T-cell (primary cell): ENCODE measurements at regions not wholly inside any gene's neighbourhood (a gene's known extent, or its start where the extent isn't known, plus 50 kb on each side); places are given as distances from the start of the nearest gene placed in this dataset.

Source experiments
- ATAC-seq, 4 experiments: fragments of 200-7000 bp in 3 of 4; fragments of 150-1000 bp in 1 of 4; cut with Tn5 transposase; replicated peaks in 1 of 4; 1 replicate in 3 of 4; 2 replicates in 1 of 4; pipeline ENCODE4 v1.10.0; 2021; ENCODE audit warnings: moderate library complexity in 3 of 4, mild to moderate bottlenecking in 2 of 4, moderate number of reproducible peaks in 1 of 4
- CTCF ChIA-PET, 2 donors: fragments of 300-600 bp; sonication (Branson Sonifier 250); formaldehyde crosslinking; loops; one replicate each; lab custom pipeline; 2022; ENCODE audit warnings: antibody characterized with exemption in 2 of 2; lab: Charles Lee
- POLR2A ChIA-PET, 2 donors: fragments of 300-600 bp; sonication (Branson Sonifier 250); formaldehyde crosslinking; loops; one replicate each; lab custom pipeline; 2022; ENCODE audit warnings: antibody characterized with exemption in 2 of 2; lab: Charles Lee
- DNase-seq, 35 experiments: peaks; one replicate each; pipeline versions ENCODE4 v3.0.0 to v3.0.0-alpha.2; 2013 to 2023
- H3K27ac ChIP-seq: one replicate; pipeline ENCODE4 v1.5.1; 2013; ENCODE audit warnings: low read length
- H3K27me3 ChIP-seq, 2 experiments: replicated peaks in 1 of 2; 1 replicate in 1 of 2; 2 replicates in 1 of 2; pipeline versions ENCODE4 v1.6.1 to v1.7.0; 2013; ENCODE audit warnings: low read length in 1 of 2, mixed read lengths in 1 of 2; ENCODE audit not compliant: control insufficient read depth in 2 of 2, insufficient read depth in 2 of 2; ENCODE audit errors: extremely low read depth in 1 of 2
- H3K36me3 ChIP-seq, 2 donors: 1 replicate in 1 of 2; 2 replicates in 1 of 2; pipeline versions ENCODE4 v1.6.1 to v1.7.0; 2013; ENCODE audit warnings: low read length in 1 of 2; ENCODE audit not compliant: control insufficient read depth in 2 of 2, insufficient read depth in 1 of 2; ENCODE audit errors: extremely low read depth in 1 of 2
- H3K4me1 ChIP-seq, 2 experiments: 1 replicate in 1 of 2; 2 replicates in 1 of 2; pipeline versions ENCODE4 v1.6.1 to v1.7.0; 2013; ENCODE audit warnings: low read length in 2 of 2, mixed read lengths in 1 of 2; ENCODE audit not compliant: insufficient read depth in 2 of 2, control insufficient read depth in 1 of 2; ENCODE audit errors: extremely low read depth in 1 of 2
- H3K4me3 ChIP-seq, 2 donors: 1 replicate in 1 of 2; 2 replicates in 1 of 2; pipeline versions ENCODE4 v1.5.1 to v1.7.0; 2013; ENCODE audit warnings: mild to moderate bottlenecking in 2 of 2, low read length in 1 of 2, moderate library complexity in 1 of 2; ENCODE audit not compliant: control insufficient read depth in 1 of 2; ENCODE audit errors: extremely low read depth in 1 of 2
- H3K9me3 ChIP-seq: 2 replicates; pipeline ENCODE4 v1.7.0; 2013
- H3K27ac Mint-ChIP-seq, 2 donors: one replicate each; pipeline ENCODE4 v1.8.0; 2020 to 2021; ENCODE audit warnings: mild to moderate bottlenecking in 2 of 2, mixed read lengths in 2 of 2
- H3K27me3 Mint-ChIP-seq, 2 donors: one replicate each; pipeline ENCODE4 v1.8.0; 2021 to 2022; ENCODE audit warnings: mixed read lengths in 2 of 2
- H3K36me3 Mint-ChIP-seq: one replicate; pipeline ENCODE4 v1.8.0; 2021; ENCODE audit warnings: mixed read lengths
- H3K4me1 Mint-ChIP-seq, 3 donors: one replicate each; pipeline ENCODE4 v1.8.0; 2020 to 2022; ENCODE audit warnings: mixed read lengths in 3 of 3, mild to moderate bottlenecking in 1 of 3
- H3K4me3 Mint-ChIP-seq, 3 donors: one replicate each; pipeline ENCODE4 v1.8.0; 2020 to 2022; ENCODE audit warnings: mild to moderate bottlenecking in 3 of 3, mixed read lengths in 3 of 3, moderate library complexity in 3 of 3
- H3K9me3 Mint-ChIP-seq, 3 donors: one replicate each; pipeline ENCODE4 v1.8.0; 2020 to 2022; ENCODE audit warnings: mixed read lengths in 3 of 3
- WGBS: methylation state at CpG from one replicate; pipeline ENCODE4 v1.1.5; 2013; ENCODE audit warnings: missing lambda C conversion rate; ENCODE audit not compliant: insufficient coverage; 5-methylcytosine and 5-hydroxymethylcytosine counted together

- H3K4me1 Mint-ChIP-seq, result no peaks in the 10 kb centered on the region
- no peaks in the 10 kb centered on the region for H3K36me3 Mint-ChIP-seq
- no peak overlapping the region for H3K27ac Mint-ChIP-seq
- peaks cover 17 to 33% (median 20%) of the 10 kb centered on the region in 3 donors for H3K9me3 Mint-ChIP-seq
- Histone ChIP-seq H3K27me3 (no peaks in the 10 kb centered on the region), H3K27ac (no peak overlapping the region), H3K36me3 (no peaks in the 10 kb centered on the region), H3K4me1 (no peaks in the 10 kb centered on the region), H3K4me3 (no peak overlapping the region), H3K9me3 (no peaks in the 10 kb centered on the region)
- 67% methylated on average over 1 of the region's 4 CpGs for WGBS
- H3K27me3 Mint-ChIP-seq, result no peaks in the 10 kb centered on the region
- H3K4me3 Mint-ChIP-seq, result no peak overlapping the region
- ATAC-seq (no peak), DNase-seq (no peak)
- ChIA-PET POLR2A (no interaction called here), CTCF (no interaction called here)
These were observed 1078.1 kb upstream of the IGFBP7 start for GRCh38 chr4:58188316-58188715.

- Histone ChIP-seq H3K4me1 (no peaks in the 10 kb centered on the region), H3K27me3 (no peaks in the 10 kb centered on the region), H3K27ac (no peak overlapping the region), H3K36me3 (no peaks in the 10 kb centered on the region), H3K4me3 (no peak overlapping the region), H3K9me3 (no peaks in the 10 kb centered on the region)
- ChIA-PET POLR2A (no interaction called here), CTCF (no interaction called here)
- Mint-ChIP-seq H3K4me1 (no peaks in the 10 kb centered on the region), H3K27me3 (no peaks in the 10 kb centered on the region), H3K27ac (no peak overlapping the region), H3K9me3 (peaks cover 15 to 18% (median 17%) of the 10 kb centered on the region in 3 donors), H3K4me3 (no peak overlapping the region), H3K36me3 (no peaks in the 10 kb centered on the region)
- no peak for ATAC-seq
- no peak for DNase-seq
- 74% methylated on average over 2 of the region's 2 CpGs for WGBS
These were observed 1064.8 kb upstream of the IGFBP7 start for GRCh38 chr4:58175024-58175423.

- ATAC-seq (no peak), DNase-seq (no peak)
- no peaks in the 10 kb centered on the region for H3K27me3 Mint-ChIP-seq
- no peaks in the 10 kb centered on the region for H3K4me1 ChIP-seq
- no peaks in the 10 kb centered on the region for H3K4me1 Mint-ChIP-seq
- H3K36me3 Mint-ChIP-seq, result no peaks in the 10 kb centered on the region
- no peak overlapping the region for H3K4me3 ChIP-seq
- no peak overlapping the region for H3K27ac ChIP-seq
- no peak overlapping the region for H3K4me3 Mint-ChIP-seq
- H3K27ac Mint-ChIP-seq, result no peak overlapping the region
- 75% methylated on average over 2 of the region's 4 CpGs for WGBS
- ChIA-PET POLR2A (no interaction called here), CTCF (no interaction called here)
- H3K36me3 ChIP-seq, result no peaks in the 10 kb centered on the region
- H3K9me3 ChIP-seq, result no peaks in the 10 kb centered on the region
- H3K9me3 Mint-ChIP-seq, result peaks cover 18 to 41% (median 23%) of the 10 kb centered on the region in 3 donors
- no peaks in the 10 kb centered on the region for H3K27me3 ChIP-seq
These were observed 1056.3 kb upstream of the IGFBP7 start for GRCh38 chr4:58166490-58166889.

- H3K9me3 Mint-ChIP-seq, result peaks cover 10 to 35% (median 13%) of the 10 kb centered on the region in 3 donors
- H3K4me1 Mint-ChIP-seq, result no peaks in the 10 kb centered on the region
- no peaks in the 10 kb centered on the region for H3K27me3 Mint-ChIP-seq
These were observed 1053.0 kb upstream of the IGFBP7 start for GRCh38 chr4:58163156-58163555.

GRCh38 chr4:58149404-58150085, 1039.4 kb upstream of the IGFBP7 start:
- H3K27me3 ChIP-seq, result no peaks in the 10 kb centered on the region
- ChIA-PET POLR2A (no interaction called here), CTCF (no interaction called here)
- H3K4me3 Mint-ChIP-seq, result no peak overlapping the region
- H3K9me3 ChIP-seq, result no peaks in the 10 kb centered on the region
- no peaks in the 10 kb centered on the region for H3K4me1 Mint-ChIP-seq
- WGBS, result 84% methylated on average over 13 of the region's 17 CpGs
- no peak overlapping the region for H3K4me3 ChIP-seq
- no peak for ATAC-seq
- no peaks in the 10 kb centered on the region for H3K27me3 Mint-ChIP-seq
- no peaks in the 10 kb centered on the region for H3K4me1 ChIP-seq
- H3K36me3 Mint-ChIP-seq, result no peaks in the 10 kb centered on the region
- H3K36me3 ChIP-seq, result no peaks in the 10 kb centered on the region
- H3K27ac Mint-ChIP-seq, result no peak overlapping the region
- DNase-seq, result no peak
- peaks cover 11 to 38% (median 13%) of the 10 kb centered on the region in 3 donors for H3K9me3 Mint-ChIP-seq
- H3K27ac ChIP-seq, result no peak overlapping the region

More at GRCh38 chr4:58163156-58163555, 1053.0 kb upstream of the IGFBP7 start:
- POLR2A ChIA-PET, result no interaction called here
- Histone ChIP-seq H3K9me3 (no peaks in the 10 kb centered on the region), H3K27me3 (no peaks in the 10 kb centered on the region), H3K36me3 (no peaks in the 10 kb centered on the region), H3K27ac (no peak overlapping the region), H3K4me3 (no peak overlapping the region), H3K4me1 (no peaks in the 10 kb centered on the region)
- no peak for ATAC-seq
- Mint-ChIP-seq H3K36me3 (no peaks in the 10 kb centered on the region), H3K4me3 (no peak overlapping the region), H3K27ac (no peak overlapping the region)
- DNase-seq, result no peak
- 44% methylated on average over 1 of the region's 2 CpGs for WGBS
- CTCF ChIA-PET, result no interaction called here

GRCh38 chr4:58144721-58145120, 1034.5 kb upstream of the IGFBP7 start:
- no peak overlapping the region for H3K4me3 Mint-ChIP-seq
- no peaks in the 10 kb centered on the region for H3K4me1 Mint-ChIP-seq
- no peaks in the 10 kb centered on the region for H3K36me3 Mint-ChIP-seq
- H3K27ac Mint-ChIP-seq, result no peak overlapping the region
- no peaks in the 10 kb centered on the region for H3K4me1 ChIP-seq
- no peaks in the 10 kb centered on the region for H3K27me3 ChIP-seq
- WGBS, result no CpG with 5 or more reads among the region's 1 CpG
- ATAC-seq (no peak), DNase-seq (no peak)
- CTCF ChIA-PET, result no interaction called here
- H3K9me3 Mint-ChIP-seq, result peaks cover 2 to 13% (median 5%) of the 10 kb centered on the region in 3 donors
- no peak overlapping the region for H3K4me3 ChIP-seq
- no peaks in the 10 kb centered on the region for H3K9me3 ChIP-seq
- POLR2A ChIA-PET, result no interaction called here
- no peaks in the 10 kb centered on the region for H3K36me3 ChIP-seq
- no peak overlapping the region for H3K27ac ChIP-seq
- H3K27me3 Mint-ChIP-seq, result no peaks in the 10 kb centered on the region
